HepG2 (cell line): ENCODE measurements at regions not wholly inside any gene's neighbourhood (a gene's known extent, or its start where the extent isn't known, plus 50 kb on each side); places are given as distances from the start of the nearest gene placed in this dataset.

Experiments used
- ATAC-seq: fragments of 200-7000 bp; cut with Tn5 transposase; 3 replicates; pipeline ENCODE4 v1.9.1; 2020; ENCODE audit warnings: mild to moderate bottlenecking, moderate library complexity
- BruUV-seq: library from RNA; stranded (reverse); fragments of 400-500 nt; replicated peaks from 2 replicates; lab custom pipeline; 2021; lab: Mats Ljungman, UMichigan
- CTCF ChIA-PET: fragments of 300-600 bp; formaldehyde crosslinking; extraction: SDS; loops from one replicate; lab custom pipeline; 2021; ENCODE audit warnings: low total read pairs, inconsistent platforms, low intra/inter-chr PET ratio; lab: Yijun Ruan, JAX
- POLR2A ChIA-PET: fragments of 350-600 bp; sonication (Branson Sonifier 250); formaldehyde crosslinking; loops from one replicate; lab custom pipeline; 2020; ENCODE audit warnings: antibody characterized with exemption, inconsistent platforms; lab: Yijun Ruan, JAX
- DNase-seq: peaks from one replicate; pipeline ENCODE4 v3.0.0-alpha.2; 2015; ENCODE audit warnings: low spot score
- FAIRE-seq: peaks from 3 replicates; lab custom pipeline; 2011; peaks lifted over from hg19 to GRCh38; lab: Jason Lieb, UNC
- H2AFZ ChIP-seq: one replicate; pipeline ENCODE4 v1.6.1; 2011; ENCODE audit warnings: low read length, inconsistent platforms
- H3K27ac ChIP-seq: fragments of 300-600 bp; 3 replicates; pipeline ENCODE4 v1.8.0; 2011; ENCODE audit warnings: mixed run types, mild to moderate bottlenecking, mixed read lengths, low read length, inconsistent platforms; ENCODE audit not compliant: insufficient read depth; ENCODE audit errors: extremely low read length
- H3K27me3 ChIP-seq, 2 experiments: fragments of 200-600 bp in 1 of 2; 2 replicates in 1 of 2; 3 replicates in 1 of 2; pipeline versions ENCODE4 v1.6.0 to v1.8.0; 2011; ENCODE audit warnings: low read length in 2 of 2, mild to moderate bottlenecking in 2 of 2, moderate library complexity in 2 of 2, inconsistent platforms in 1 of 2; ENCODE audit not compliant: insufficient read depth in 2 of 2, control insufficient read depth in 1 of 2
- H3K36me3 ChIP-seq, 2 experiments: fragments of 200-600 bp in 1 of 2; replicated peaks in 1 of 2; 2 replicates in 1 of 2; 3 replicates in 1 of 2; pipeline versions ENCODE4 v1.5.1 to v1.8.0; 2011; ENCODE audit warnings: low read length in 2 of 2, inconsistent platforms in 1 of 2; ENCODE audit not compliant: insufficient read depth in 2 of 2, control insufficient read depth in 1 of 2
- H3K4me1 ChIP-seq: 2 replicates; pipeline ENCODE4 v1.5.1; 2012; ENCODE audit warnings: low read length, inconsistent platforms; ENCODE audit not compliant: insufficient read depth
- H3K4me2 ChIP-seq: 2 replicates; pipeline ENCODE4 v1.6.0; 2011; ENCODE audit warnings: low read depth, low read length, inconsistent platforms
- H3K4me3 ChIP-seq, 3 experiments: fragments of 200-600 bp in 1 of 3; sonication (generic), shearing (Covaris generic) in 1 of 3; replicated peaks in 1 of 3; 2 replicates each; pipeline ENCODE4 v1.5.1; 2011 to 2016; ENCODE audit warnings: low read length in 3 of 3, inconsistent platforms in 2 of 3, low read depth in 2 of 3, mild to moderate bottlenecking in 2 of 3, control low read depth in 1 of 3, mixed read lengths in 1 of 3; ENCODE audit not compliant: insufficient read depth in 1 of 3
- H3K79me2 ChIP-seq: one replicate; pipeline ENCODE4 v1.6.1; 2011; ENCODE audit warnings: low read length, inconsistent platforms; ENCODE audit not compliant: insufficient read depth
- H3K9ac ChIP-seq: 2 replicates; pipeline ENCODE4 v1.6.0; 2011; ENCODE audit warnings: mild to moderate bottlenecking, low read depth, low read length, inconsistent platforms; ENCODE audit not compliant: insufficient read depth
- H3K9me3 ChIP-seq: 2 replicates; pipeline ENCODE4 v1.5.1; 2012; ENCODE audit warnings: mild to moderate bottlenecking, low read length
- H4K20me1 ChIP-seq: 2 replicates; pipeline ENCODE4 v1.6.0; 2011; ENCODE audit warnings: inconsistent platforms, mild to moderate bottlenecking, low read length, moderate library complexity; ENCODE audit not compliant: insufficient read depth
- ATF7-NPFF ChIP-seq: sonication (generic); formaldehyde crosslinking; IDR thresholded peaks from 2 replicates; pipeline ENCODE4 v1.8.1; 2023; ENCODE audit warnings: mild to moderate bottlenecking, low read depth, missing genetic modification reagents, moderate library complexity
- FLYWCH1 ChIP-seq: sonication (generic); formaldehyde crosslinking; IDR thresholded peaks from 2 replicates; pipeline ENCODE4 v1.8.1; 2023; ENCODE audit warnings: mild to moderate bottlenecking, missing genetic modification reagents
- JARID2 ChIP-seq: sonication (generic); formaldehyde crosslinking; IDR thresholded peaks from 2 replicates; pipeline ENCODE4 v1.8.1; 2023; ENCODE audit warnings: missing genetic modification reagents, inconsistent platforms; ENCODE audit not compliant: insufficient replicate concordance
- PHF20 ChIP-seq: sonication (generic); formaldehyde crosslinking; IDR thresholded peaks from 2 replicates; pipeline ENCODE4 v1.5.0; 2020; ENCODE audit warnings: mild to moderate bottlenecking, missing genetic modification reagents
- SOX5 ChIP-seq: IDR thresholded peaks from 2 replicates; pipeline ENCODE4 v1.6.1; 2016; ENCODE audit warnings: borderline replicate concordance
- STAG1 ChIP-seq: sonication (generic); formaldehyde crosslinking; IDR thresholded peaks from 2 replicates; pipeline ENCODE4 v1.4.0; 2020; ENCODE audit warnings: missing genetic modification reagents
- TBX2 ChIP-seq: sonication (generic); formaldehyde crosslinking; IDR thresholded peaks from 2 replicates; pipeline ENCODE4 v1.5.0; 2020; ENCODE audit warnings: missing genetic modification reagents, mild to moderate bottlenecking, borderline replicate concordance
- ZC3H4 ChIP-seq: sonication (generic); formaldehyde crosslinking; IDR thresholded peaks from 2 replicates; pipeline ENCODE4 v1.4.0; 2020; ENCODE audit warnings: missing genetic modification reagents, borderline replicate concordance
- ZFX ChIP-seq: sonication (generic); formaldehyde crosslinking; IDR thresholded peaks from 2 replicates; pipeline ENCODE4 v1.4.0; 2020; ENCODE audit warnings: mild to moderate bottlenecking, low read depth, missing genetic modification reagents, moderate library complexity
- ZNF12 ChIP-seq: sonication (generic); formaldehyde crosslinking; IDR thresholded peaks from 2 replicates; pipeline ENCODE4 v1.5.0; 2020; ENCODE audit warnings: missing genetic modification reagents
- ZNF615 ChIP-seq: sonication (generic); formaldehyde crosslinking; IDR thresholded peaks from 2 replicates; pipeline ENCODE4 v1.5.0; 2020; ENCODE audit warnings: mild to moderate bottlenecking, missing genetic modification reagents, borderline replicate concordance
- ZNF839 ChIP-seq: sonication (generic); formaldehyde crosslinking; IDR thresholded peaks from 2 replicates; pipeline ENCODE4 v1.4.0; 2020; ENCODE audit warnings: missing genetic modification reagents, mild to moderate bottlenecking, borderline replicate concordance
- ZSCAN29 ChIP-seq: sonication (generic); formaldehyde crosslinking; conservative IDR thresholded peaks from 2 replicates; pipeline ENCODE4 v1.4.0; 2020; ENCODE audit warnings: mild to moderate bottlenecking, missing genetic modification reagents
- WGBS: methylation state at CpG from one replicate; pipeline ENCODE4 v1.1.6; 2017; ENCODE audit warnings: low lambda C conversion rate; 5-methylcytosine and 5-hydroxymethylcytosine counted together
- in situ Hi-C: cut with HindIII; loops from 2 replicates; pipeline ENCODE4 v1.10.0; 2017; ENCODE audit warnings: low pct_unique_long_range_greater_than_20kb; ENCODE audit not compliant: extremely low pct_ligation_motif_present
- intact Hi-C: fragments of 100-400 bp; cut with micrococcal nuclease; formaldehyde crosslinking; loops from one replicate; pipeline ENCODE4 v1.10.0; 2022; ENCODE audit not compliant: unreplicated experiment
- TF ChIP-seq, protein P1 (sequence below): sonication (generic); formaldehyde crosslinking; IDR thresholded peaks from 2 replicates; pipeline ENCODE4 v1.5.1; 2020; ENCODE audit warnings: mild to moderate bottlenecking, missing genetic modification reagents, moderate library complexity
- TF ChIP-seq, protein P2 (sequence below): sonication (generic); formaldehyde crosslinking; IDR thresholded peaks from 2 replicates; pipeline ENCODE4 v1.9.0; 2021; ENCODE audit warnings: missing genetic modification reagents, borderline replicate concordance
- TF ChIP-seq, protein P3 (sequence below): sonication (generic); formaldehyde crosslinking; IDR thresholded peaks from 2 replicates; pipeline ENCODE4; 2020; ENCODE audit warnings: missing genetic modification reagents, mild to moderate bottlenecking, borderline replicate concordance

DNA sequence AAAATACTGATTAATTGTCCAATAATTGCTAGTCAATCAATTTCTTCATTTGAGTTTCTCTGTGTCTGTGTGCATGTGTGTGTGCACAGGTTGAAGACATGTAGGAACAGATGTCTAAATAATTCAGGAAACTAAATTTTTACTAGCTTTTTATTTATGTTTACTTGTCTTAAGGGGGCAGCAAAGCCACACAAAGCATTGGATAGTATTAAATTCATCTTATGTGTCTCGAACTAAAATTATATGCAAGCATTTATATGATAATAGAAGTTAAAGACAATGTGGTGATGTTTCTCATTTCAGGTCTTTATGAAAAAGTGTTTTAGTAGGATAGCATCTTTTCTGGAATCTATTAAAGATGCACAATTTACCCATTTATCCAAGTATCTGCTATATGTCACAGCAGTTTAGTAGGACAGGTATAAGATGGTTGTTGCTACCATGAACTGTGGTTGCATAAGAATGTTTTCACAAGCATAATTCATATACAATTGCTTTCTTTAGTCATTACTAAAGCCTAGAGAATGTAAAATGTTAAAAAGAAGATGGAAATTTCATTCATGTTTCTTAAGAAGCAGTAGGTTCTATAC lies 784.6 kb upstream of the NUDT12 start (continued):
- TF ChIP-seq JARID2 (CRISPR knock-in tag) (no peak), ZC3H4 (CRISPR knock-in tag) (no peak), SOX5 (CRISPR knock-in tag) (no peak)

DNA sequence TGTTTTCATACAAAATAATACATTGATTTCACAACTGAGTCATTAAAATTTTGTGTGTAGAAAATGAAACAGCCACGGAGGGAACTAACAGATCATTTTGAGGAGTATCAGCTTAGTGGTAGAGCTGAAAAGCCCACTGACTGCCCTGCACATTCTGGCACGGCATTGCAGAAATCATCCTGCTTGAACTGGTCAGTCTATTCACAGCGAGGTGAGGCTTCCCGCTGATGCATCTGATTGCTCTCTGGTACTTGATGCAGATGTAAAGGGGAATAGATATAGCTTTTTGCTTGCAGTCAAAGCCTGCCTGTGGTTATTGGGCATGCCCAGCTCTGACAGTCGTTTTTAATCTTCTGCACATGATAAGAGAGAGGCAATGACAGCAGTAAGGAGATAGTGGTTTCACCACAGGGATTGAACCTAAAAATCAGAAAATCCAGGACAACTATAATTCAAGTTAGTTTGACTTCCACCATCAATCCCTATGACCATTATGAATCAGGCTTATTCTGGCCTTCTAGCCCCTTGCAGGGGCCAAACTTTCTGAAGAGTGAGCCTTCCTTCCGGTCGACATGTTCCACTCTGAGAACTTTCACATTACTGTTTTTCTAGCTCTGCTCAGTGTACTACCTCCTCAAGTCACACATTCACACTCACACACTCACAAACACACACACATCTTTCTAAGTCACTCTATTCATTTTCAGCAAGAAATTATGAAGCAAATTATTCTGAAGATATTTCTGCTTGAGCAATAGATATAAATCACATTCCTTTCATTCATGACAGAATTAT lies 782.8 kb upstream of the NUDT12 start:
- POLR2A ChIA-PET = no interaction called here
- H3K4me2 ChIP-seq = no peak overlapping the region
- ATAC-seq = no peak
- no peak for TF ChIP-seq ZSCAN29 (CRISPR knock-in tag)
- no peak for TF ChIP-seq FLYWCH1 (CRISPR knock-in tag)
- no peak for TF ChIP-seq ZNF12 (CRISPR knock-in tag)
- TF ChIP-seq TBX2 (CRISPR knock-in tag) = no peak
- TF ChIP-seq ATF7-NPFF (CRISPR knock-in tag) = no peak
- no peak for TF ChIP-seq PHF20
- TF ChIP-seq ZNF839 = no peak
- no peak for TF ChIP-seq ZNF615 (CRISPR knock-in tag)
- TF ChIP-seq, protein P1, sequence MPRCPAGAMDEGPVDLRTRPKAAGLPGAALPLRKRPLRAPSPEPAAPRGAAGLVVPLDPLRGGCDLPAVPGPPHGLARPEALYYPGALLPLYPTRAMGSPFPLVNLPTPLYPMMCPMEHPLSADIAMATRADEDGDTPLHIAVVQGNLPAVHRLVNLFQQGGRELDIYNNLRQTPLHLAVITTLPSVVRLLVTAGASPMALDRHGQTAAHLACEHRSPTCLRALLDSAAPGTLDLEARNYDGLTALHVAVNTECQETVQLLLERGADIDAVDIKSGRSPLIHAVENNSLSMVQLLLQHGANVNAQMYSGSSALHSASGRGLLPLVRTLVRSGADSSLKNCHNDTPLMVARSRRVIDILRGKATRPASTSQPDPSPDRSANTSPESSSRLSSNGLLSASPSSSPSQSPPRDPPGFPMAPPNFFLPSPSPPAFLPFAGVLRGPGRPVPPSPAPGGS (CRISPR knock-in tag) = no peak
- TF ChIP-seq STAG1 (CRISPR knock-in tag) = no peak
- TF ChIP-seq, protein P2, sequence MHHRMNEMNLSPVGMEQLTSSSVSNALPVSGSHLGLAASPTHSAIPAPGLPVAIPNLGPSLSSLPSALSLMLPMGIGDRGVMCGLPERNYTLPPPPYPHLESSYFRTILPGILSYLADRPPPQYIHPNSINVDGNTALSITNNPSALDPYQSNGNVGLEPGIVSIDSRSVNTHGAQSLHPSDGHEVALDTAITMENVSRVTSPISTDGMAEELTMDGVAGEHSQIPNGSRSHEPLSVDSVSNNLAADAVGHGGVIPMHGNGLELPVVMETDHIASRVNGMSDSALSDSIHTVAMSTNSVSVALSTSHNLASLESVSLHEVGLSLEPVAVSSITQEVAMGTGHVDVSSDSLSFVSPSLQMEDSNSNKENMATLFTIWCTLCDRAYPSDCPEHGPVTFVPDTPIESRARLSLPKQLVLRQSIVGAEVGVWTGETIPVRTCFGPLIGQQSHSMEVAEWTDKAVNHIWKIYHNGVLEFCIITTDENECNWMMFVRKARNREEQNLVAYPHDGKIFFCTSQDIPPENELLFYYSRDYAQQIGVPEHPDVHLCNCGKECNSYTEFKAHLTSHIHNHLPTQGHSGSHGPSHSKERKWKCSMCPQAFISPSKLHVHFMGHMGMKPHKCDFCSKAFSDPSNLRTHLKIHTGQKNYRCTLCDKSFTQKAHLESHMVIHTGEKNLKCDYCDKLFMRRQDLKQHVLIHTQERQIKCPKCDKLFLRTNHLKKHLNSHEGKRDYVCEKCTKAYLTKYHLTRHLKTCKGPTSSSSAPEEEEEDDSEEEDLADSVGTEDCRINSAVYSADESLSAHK (CRISPR knock-in tag) = no peak
- TF ChIP-seq, protein P3, sequence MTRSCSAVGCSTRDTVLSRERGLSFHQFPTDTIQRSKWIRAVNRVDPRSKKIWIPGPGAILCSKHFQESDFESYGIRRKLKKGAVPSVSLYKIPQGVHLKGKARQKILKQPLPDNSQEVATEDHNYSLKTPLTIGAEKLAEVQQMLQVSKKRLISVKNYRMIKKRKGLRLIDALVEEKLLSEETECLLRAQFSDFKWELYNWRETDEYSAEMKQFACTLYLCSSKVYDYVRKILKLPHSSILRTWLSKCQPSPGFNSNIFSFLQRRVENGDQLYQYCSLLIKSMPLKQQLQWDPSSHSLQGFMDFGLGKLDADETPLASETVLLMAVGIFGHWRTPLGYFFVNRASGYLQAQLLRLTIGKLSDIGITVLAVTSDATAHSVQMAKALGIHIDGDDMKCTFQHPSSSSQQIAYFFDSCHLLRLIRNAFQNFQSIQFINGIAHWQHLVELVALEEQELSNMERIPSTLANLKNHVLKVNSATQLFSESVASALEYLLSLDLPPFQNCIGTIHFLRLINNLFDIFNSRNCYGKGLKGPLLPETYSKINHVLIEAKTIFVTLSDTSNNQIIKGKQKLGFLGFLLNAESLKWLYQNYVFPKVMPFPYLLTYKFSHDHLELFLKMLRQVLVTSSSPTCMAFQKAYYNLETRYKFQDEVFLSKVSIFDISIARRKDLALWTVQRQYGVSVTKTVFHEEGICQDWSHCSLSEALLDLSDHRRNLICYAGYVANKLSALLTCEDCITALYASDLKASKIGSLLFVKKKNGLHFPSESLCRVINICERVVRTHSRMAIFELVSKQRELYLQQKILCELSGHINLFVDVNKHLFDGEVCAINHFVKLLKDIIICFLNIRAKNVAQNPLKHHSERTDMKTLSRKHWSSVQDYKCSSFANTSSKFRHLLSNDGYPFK (CRISPR knock-in tag) = no peak
- TF ChIP-seq ZFX (CRISPR knock-in tag) = no peak

More for the DNA sequence above, 782.8 kb upstream of the NUDT12 start:
- Histone ChIP-seq H3K79me2 (no peaks in the 10 kb centered on the region), H3K4me1 (no peaks in the 10 kb centered on the region), H3K4me3 (no peak overlapping the region), H3K36me3 (no peaks in the 10 kb centered on the region), H3K27ac (no peak overlapping the region), H2AFZ (no peak overlapping the region), H4K20me1 (no peaks in the 10 kb centered on the region), H3K9ac (no peak overlapping the region), H3K9me3 (no peaks in the 10 kb centered on the region), H3K27me3 (no peaks in the 10 kb centered on the region)
- FAIRE-seq (no peak), DNase-seq (no peak)
- intact Hi-C loops (loop anchor here (2.0 to 5.0 kb wide), 2 partner anchors 67 to 1777 kb away; no protein-coding TSS in a partner anchor), in situ Hi-C loops (no loop called here)
- 33% methylated on average over 7 of the region's 7 CpGs for WGBS
- BruUV-seq = no TSS peak
- CTCF ChIA-PET = no interaction called here
